Activated T-helper 17 cell treated with anti-CD3 and anti-CD28 coated beads, Interleukin-2, amount 50 U/mL, for 72 hours (primary cell): ENCODE measurements at regions not wholly inside any gene's neighbourhood (a gene's known extent, or its start where the extent isn't known, plus 50 kb on each side); places are given as distances from the start of the nearest gene placed in this dataset.

Experiments used
- ATAC-seq: fragments of 150-1000 bp; cut with Tn5 transposase; replicated peaks from 2 replicates; pipeline ENCODE4 v1.10.0; 2021; ENCODE audit warnings: mild to moderate bottlenecking, moderate library complexity
- H3K27ac Mint-ChIP-seq: one replicate; pipeline ENCODE4 v1.8.0; 2022; ENCODE audit warnings: mixed read lengths
- H3K27me3 Mint-ChIP-seq: one replicate; pipeline ENCODE4 v1.8.0; 2022; ENCODE audit warnings: mixed read lengths
- H3K36me3 Mint-ChIP-seq: one replicate; pipeline ENCODE4 v1.8.0; 2022; ENCODE audit warnings: low read depth, mild to moderate bottlenecking, mixed read lengths
- H3K4me1 Mint-ChIP-seq: one replicate; pipeline ENCODE4 v1.8.0; 2022; ENCODE audit warnings: mixed read lengths
- H3K4me3 Mint-ChIP-seq: one replicate; pipeline ENCODE4 v1.8.0; 2022; ENCODE audit warnings: mild to moderate bottlenecking, mixed read lengths
- H3K9me3 Mint-ChIP-seq: one replicate; pipeline ENCODE4 v1.8.0; 2022; ENCODE audit warnings: mixed read lengths

- H3K27me3 Mint-ChIP-seq, result no peaks in the 10 kb centered on the region
- no peak overlapping the region for H3K4me3 Mint-ChIP-seq
- H3K4me1 Mint-ChIP-seq, result no peaks in the 10 kb centered on the region
- H3K27ac Mint-ChIP-seq, result no peak overlapping the region
- no peak for ATAC-seq
- no peaks in the 10 kb centered on the region for H3K9me3 Mint-ChIP-seq
- no peaks in the 10 kb centered on the region for H3K36me3 Mint-ChIP-seq
Observed at GRCh38 chr5:135233477-135233876, 165.6 kb downstream of the MACROH2A1 start.

GRCh38 chr5:135232958-135233357 is 166.1 kb downstream of the MACROH2A1 start:
- Mint-ChIP-seq H3K4me1 (no peaks in the 10 kb centered on the region), H3K36me3 (no peaks in the 10 kb centered on the region), H3K27ac (no peak overlapping the region), H3K4me3 (no peak overlapping the region), H3K9me3 (no peaks in the 10 kb centered on the region), H3K27me3 (no peaks in the 10 kb centered on the region)
- no peak for ATAC-seq

- Mint-ChIP-seq H3K27ac (no peak overlapping the region), H3K27me3 (no peaks in the 10 kb centered on the region), H3K36me3 (no peaks in the 10 kb centered on the region), H3K4me3 (no peak overlapping the region), H3K4me1 (no peaks in the 10 kb centered on the region), H3K9me3 (no peaks in the 10 kb centered on the region)
- ATAC-seq, result no peak
Observed at GRCh38 chr5:135231289-135231688, 167.7 kb downstream of the MACROH2A1 start.

DNA sequence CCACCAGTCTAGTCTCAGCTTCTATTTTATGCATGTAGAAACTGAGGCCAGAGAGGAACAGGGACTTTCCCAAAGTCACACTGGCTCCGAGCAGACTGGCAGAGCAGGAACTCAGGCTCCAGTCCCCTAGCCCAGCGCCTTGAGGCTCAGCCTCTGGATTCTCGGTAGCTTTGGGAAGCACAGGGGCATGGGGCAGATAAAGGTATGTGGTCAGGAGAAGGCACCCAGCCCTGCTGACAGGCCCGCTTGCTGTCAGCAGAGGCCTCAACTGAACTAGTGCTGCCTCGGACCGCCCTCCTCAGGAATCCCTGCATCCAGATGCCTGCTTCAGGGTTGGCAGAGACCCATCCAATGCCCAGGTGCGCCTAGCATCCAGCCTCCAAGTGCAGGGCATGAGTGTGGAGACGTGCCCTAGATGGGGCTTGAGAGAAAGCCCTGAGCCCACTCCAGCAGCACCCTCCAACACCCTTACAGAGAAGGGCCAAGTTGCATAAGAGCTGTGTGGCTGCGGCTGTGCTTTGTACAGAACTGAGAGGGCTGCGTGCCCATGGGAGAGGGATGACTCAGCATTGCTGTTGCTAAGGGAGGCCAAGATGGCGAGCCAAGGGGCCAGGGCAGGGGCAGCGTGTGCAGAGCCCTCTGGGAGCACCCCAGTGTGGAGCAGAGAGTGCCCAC is 168.6 kb downstream of the MACROH2A1 start:
- H3K4me3 Mint-ChIP-seq, result no peak overlapping the region
- H3K9me3 Mint-ChIP-seq, result no peaks in the 10 kb centered on the region
- no peaks in the 10 kb centered on the region for H3K4me1 Mint-ChIP-seq
- H3K27ac Mint-ChIP-seq, result no peak overlapping the region
- peak; percentile 21 for ATAC-seq
- H3K27me3 Mint-ChIP-seq, result no peaks in the 10 kb centered on the region
- no peaks in the 10 kb centered on the region for H3K36me3 Mint-ChIP-seq

GRCh38 chr5:135229679-135230132 is 169.3 kb downstream of the MACROH2A1 start:
- Mint-ChIP-seq H3K27ac (peak overlapping the region; percentile 36), H3K36me3 (no peaks in the 10 kb centered on the region), H3K27me3 (peaks cover 2% of the 10 kb centered on the region), H3K4me1 (no peaks in the 10 kb centered on the region), H3K9me3 (no peaks in the 10 kb centered on the region), H3K4me3 (no peak overlapping the region)
- no peak for ATAC-seq

- Mint-ChIP-seq H3K9me3 (no peaks in the 10 kb centered on the region), H3K4me3 (no peak overlapping the region), H3K36me3 (no peaks in the 10 kb centered on the region), H3K4me1 (no peaks in the 10 kb centered on the region), H3K27me3 (peaks cover 8% of the 10 kb centered on the region), H3K27ac (no peak overlapping the region)
- no peak for ATAC-seq
Observed at GRCh38 chr5:135229122-135229521, 169.9 kb downstream of the MACROH2A1 start.

DNA sequence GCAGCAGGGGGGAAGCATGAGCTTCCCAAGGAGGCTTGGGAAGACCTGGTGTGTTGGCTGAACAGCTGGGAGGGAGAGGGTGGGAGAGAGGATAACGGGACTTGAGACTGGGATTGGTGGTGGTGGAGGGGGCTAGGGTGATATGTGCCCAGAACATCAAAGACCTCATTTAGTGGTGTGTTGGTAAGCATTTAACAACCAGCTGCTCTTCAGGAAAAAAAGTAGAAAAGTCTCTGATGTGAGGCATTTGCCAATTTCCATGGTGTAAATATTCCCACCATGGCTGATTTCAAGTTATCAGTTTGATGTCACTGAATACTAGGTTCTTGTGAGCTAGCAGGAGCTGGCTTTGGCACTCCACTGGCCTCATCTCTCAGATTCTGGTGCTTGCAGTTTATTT is 170.8 kb downstream of the MACROH2A1 start:
- H3K27ac Mint-ChIP-seq, result no peak overlapping the region
- peaks cover 17% of the 10 kb centered on the region for H3K27me3 Mint-ChIP-seq
- no peaks in the 10 kb centered on the region for H3K36me3 Mint-ChIP-seq
- no peak for ATAC-seq
- no peak overlapping the region for H3K4me3 Mint-ChIP-seq
- no peaks in the 10 kb centered on the region for H3K9me3 Mint-ChIP-seq
- no peaks in the 10 kb centered on the region for H3K4me1 Mint-ChIP-seq

DNA sequence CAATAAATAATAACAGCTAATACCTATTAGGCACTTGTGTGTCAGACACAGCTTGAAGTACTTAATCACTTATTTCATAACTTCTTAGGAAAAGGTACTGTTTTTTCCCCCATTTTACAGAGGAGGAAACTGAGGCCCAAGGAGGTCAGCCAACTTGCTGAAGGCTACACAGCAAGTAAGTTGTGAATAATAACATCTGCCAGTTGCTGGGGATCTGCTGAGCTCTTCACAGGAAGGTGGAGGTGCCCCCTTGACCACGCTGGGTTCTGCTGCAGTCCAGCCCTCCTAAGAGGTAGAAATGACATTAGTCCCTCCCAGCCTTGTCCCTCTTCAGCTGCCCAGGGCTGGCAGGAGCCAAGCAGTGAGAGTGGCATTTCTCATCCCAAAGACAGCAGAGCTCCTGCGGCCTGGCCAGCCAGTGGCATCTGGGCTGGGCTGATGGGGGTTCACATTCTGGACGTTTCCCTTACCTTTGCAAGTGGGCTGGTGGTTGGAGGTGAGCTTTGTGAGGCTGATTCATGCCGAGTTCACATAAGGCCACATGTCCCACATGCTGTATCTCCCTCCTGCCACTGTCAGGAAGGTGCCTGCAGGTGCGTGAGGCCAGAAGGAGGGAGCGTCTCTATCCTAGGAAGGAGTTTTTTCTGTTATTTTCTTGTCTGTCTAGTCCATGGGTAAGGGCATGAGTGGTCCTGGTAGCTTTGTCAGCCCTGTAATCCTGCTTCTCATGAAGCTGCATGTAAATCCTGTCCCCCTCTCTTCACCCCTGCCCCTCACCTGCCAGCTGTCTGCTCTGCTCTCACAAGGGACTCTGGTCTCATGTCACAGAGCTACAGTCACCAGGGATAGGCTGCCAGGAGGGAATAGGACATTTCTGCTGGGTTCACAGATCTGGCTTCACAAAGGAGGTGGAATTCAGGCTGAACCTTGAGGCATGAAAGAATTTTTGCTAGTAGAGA is 171.7 kb downstream of the MACROH2A1 start:
- ATAC-seq, result no peak
- Mint-ChIP-seq H3K27me3 (peaks cover 19% of the 10 kb centered on the region), H3K27ac (no peak overlapping the region), H3K4me1 (no peaks in the 10 kb centered on the region), H3K9me3 (no peaks in the 10 kb centered on the region), H3K4me3 (no peak overlapping the region), H3K36me3 (no peaks in the 10 kb centered on the region)

GRCh38 chr5:135225856-135226560 is 173.0 kb downstream of the MACROH2A1 start:
- no peak for ATAC-seq
- Mint-ChIP-seq H3K4me1 (no peaks in the 10 kb centered on the region), H3K9me3 (no peaks in the 10 kb centered on the region), H3K4me3 (no peak overlapping the region), H3K36me3 (no peaks in the 10 kb centered on the region), H3K27me3 (peaks cover 19% of the 10 kb centered on the region), H3K27ac (no peak overlapping the region)

DNA sequence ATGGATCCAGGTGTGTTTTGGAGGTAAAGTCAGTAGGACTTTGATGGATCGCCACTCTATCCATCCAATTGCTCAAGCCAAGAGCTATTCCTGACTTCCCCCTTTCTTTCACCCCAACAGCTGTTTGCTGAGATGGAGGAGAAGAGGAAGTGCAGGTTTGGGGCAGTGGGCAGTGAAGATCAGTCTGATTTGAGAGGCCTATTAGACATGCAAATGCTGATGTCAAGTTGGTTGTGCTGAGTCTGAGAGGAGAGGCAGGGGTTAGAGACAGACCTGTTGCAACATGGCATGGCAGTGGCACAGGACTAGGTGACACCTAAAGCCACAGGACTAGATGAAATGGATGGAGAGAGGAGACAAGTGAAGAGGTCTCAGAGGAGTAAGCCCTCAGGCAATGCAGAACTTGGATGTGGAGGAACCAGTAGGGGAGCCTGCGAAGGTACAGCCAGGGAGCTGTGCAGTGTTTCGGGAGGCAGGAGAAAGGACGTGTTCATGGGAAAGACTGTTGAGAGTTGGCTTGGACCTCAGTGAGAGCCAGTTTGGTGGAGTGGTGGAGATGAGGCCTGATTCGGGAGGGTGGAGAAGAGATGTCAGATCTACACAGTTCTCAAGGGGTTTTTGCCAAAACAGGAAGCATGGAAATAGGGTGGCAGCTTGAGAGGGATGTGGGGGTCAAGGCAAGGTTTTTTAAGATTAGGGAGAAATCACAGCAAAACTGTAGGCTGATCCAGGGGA is 175.0 kb downstream of the MACROH2A1 start:
- Mint-ChIP-seq H3K27me3 (peaks cover 20% of the 10 kb centered on the region), H3K9me3 (no peaks in the 10 kb centered on the region), H3K36me3 (no peaks in the 10 kb centered on the region), H3K27ac (no peak overlapping the region), H3K4me3 (no peak overlapping the region), H3K4me1 (no peaks in the 10 kb centered on the region)
- ATAC-seq, result no peak

- no peak overlapping the region for H3K27ac Mint-ChIP-seq
- peaks cover 22% of the 10 kb centered on the region for H3K27me3 Mint-ChIP-seq
- no peaks in the 10 kb centered on the region for H3K36me3 Mint-ChIP-seq
- no peak overlapping the region for H3K4me3 Mint-ChIP-seq
- ATAC-seq, result no peak
- H3K9me3 Mint-ChIP-seq, result no peaks in the 10 kb centered on the region
- H3K4me1 Mint-ChIP-seq, result no peaks in the 10 kb centered on the region
Observed at GRCh38 chr5:135223404-135223803, 175.6 kb downstream of the MACROH2A1 start.

GRCh38 chr5:135222771-135223170 is 176.3 kb downstream of the MACROH2A1 start:
- H3K4me3 Mint-ChIP-seq, result no peak overlapping the region
- H3K27me3 Mint-ChIP-seq, result peaks cover 22% of the 10 kb centered on the region
- no peaks in the 10 kb centered on the region for H3K4me1 Mint-ChIP-seq
- H3K9me3 Mint-ChIP-seq, result no peaks in the 10 kb centered on the region
- H3K36me3 Mint-ChIP-seq, result no peaks in the 10 kb centered on the region
- no peak overlapping the region for H3K27ac Mint-ChIP-seq
- no peak for ATAC-seq

DNA sequence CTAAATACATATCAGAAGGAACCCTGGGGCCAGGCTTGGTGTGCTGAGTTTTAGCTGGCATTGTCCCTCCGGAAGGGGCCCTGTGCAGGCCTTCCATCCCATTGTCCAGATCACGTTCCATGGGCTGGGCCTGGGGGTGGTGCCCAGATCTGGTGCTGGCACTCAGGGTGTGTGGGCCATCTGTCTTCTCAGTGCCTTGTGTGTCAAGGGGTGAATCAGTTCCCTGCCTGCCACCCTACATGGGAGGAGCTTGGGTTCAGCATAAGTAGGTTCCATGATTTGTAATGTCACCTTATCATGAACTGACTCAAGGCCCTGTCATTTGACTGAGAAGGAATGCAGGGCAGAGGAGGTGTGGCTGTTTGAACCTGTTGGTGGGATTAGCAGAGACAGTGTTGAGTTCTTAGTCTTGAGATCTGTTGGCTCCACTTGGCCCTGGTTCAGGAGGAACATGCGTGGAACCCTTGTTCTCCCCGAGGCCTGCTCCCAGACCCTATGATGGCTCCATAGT is 176.8 kb downstream of the MACROH2A1 start:
- H3K4me1 Mint-ChIP-seq, result no peaks in the 10 kb centered on the region
- no peaks in the 10 kb centered on the region for H3K9me3 Mint-ChIP-seq
- ATAC-seq, result no peak
- peaks cover 22% of the 10 kb centered on the region for H3K27me3 Mint-ChIP-seq
- no peak overlapping the region for H3K4me3 Mint-ChIP-seq
- H3K36me3 Mint-ChIP-seq, result no peaks in the 10 kb centered on the region
- H3K27ac Mint-ChIP-seq, result no peak overlapping the region

DNA sequence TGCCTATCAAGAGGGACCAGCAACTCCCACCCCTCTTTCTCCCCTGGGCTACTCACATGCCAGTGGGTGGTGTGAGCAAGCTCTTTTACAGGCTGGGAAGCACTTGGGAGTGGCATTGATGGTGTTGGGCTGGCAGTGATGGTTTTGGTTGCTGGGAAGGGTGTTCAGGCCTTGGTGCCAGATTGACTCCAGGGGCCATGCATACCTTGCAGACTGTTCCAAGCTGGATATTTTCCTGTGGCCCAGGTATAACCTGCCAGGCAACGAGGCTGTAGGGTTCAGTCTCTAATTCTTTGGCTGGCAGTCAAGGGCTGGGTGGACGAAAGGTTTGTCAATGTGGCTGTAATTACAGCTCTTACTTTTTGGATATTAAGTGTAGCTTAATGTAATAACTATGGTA is 177.3 kb downstream of the MACROH2A1 start:
- H3K36me3 Mint-ChIP-seq, result no peaks in the 10 kb centered on the region
- H3K4me3 Mint-ChIP-seq, result no peak overlapping the region
- no peak for ATAC-seq
- no peaks in the 10 kb centered on the region for H3K4me1 Mint-ChIP-seq
- no peaks in the 10 kb centered on the region for H3K9me3 Mint-ChIP-seq
- H3K27me3 Mint-ChIP-seq, result peaks cover 22% of the 10 kb centered on the region
- H3K27ac Mint-ChIP-seq, result no peak overlapping the region
